ENCODE measurements at regions not wholly inside any gene's neighbourhood (a gene's known extent, or its start where the extent isn't known, plus 50 kb on each side); places are given as distances from the start of the nearest gene placed in this dataset.

GRCh38 chr2:219744066-219744465 is 116.6 kb downstream of the SLC4A3 start:
- TF ChIP-seq CTCF (conservative IDR thresholded peaks at IDR 0.05; ENCODE audit: low read length): no peak
- no peak for TF ChIP-seq EZH2phosphoT487 (IDR thresholded peaks at IDR 0.05; ENCODE audit: borderline replicate concordance)

Data from Loucy (cell line).